GM19463 (cell line): ENCODE measurements at regions not wholly inside any gene's neighbourhood (a gene's known extent, or its start where the extent isn't known, plus 50 kb on each side); places are given as distances from the start of the nearest gene placed in this dataset.

Source experiments
- ATAC-seq: cut with Tn5 transposase; IDR thresholded peaks from one replicate; pipeline ENCODE4 v1.9.1; 2021; ENCODE audit warnings: mild to moderate bottlenecking, moderate library complexity; ENCODE audit not compliant: unreplicated experiment

GRCh38 chr3:6120786-6121185 is 740.1 kb upstream of the GRM7 start:
- ATAC-seq, result no peak

GRCh38 chr3:6124875-6125274 is 736.0 kb upstream of the GRM7 start:
- ATAC-seq, result no peak

GRCh38 chr3:6125520-6125919 is 735.4 kb upstream of the GRM7 start:
- no peak for ATAC-seq

GRCh38 chr3:6132684-6133432 is 728.1 kb upstream of the GRM7 start:
- peak; percentile 63 for ATAC-seq

GRCh38 chr3:6142707-6143106 is 718.2 kb upstream of the GRM7 start:
- ATAC-seq, result no peak

GRCh38 chr3:6147883-6148282 is 713.0 kb upstream of the GRM7 start:
- no peak for ATAC-seq

- ATAC-seq, result no peak
Measured at GRCh38 chr3:6155650-6156338, 705.1 kb upstream of the GRM7 start.

GRCh38 chr3:6165951-6166350 is 695.0 kb upstream of the GRM7 start:
- ATAC-seq, result no peak

- ATAC-seq, result no peak
Measured at GRCh38 chr3:6168256-6168655, 692.7 kb upstream of the GRM7 start.

- no peak for ATAC-seq
Measured at GRCh38 chr3:6172871-6173642, 687.9 kb upstream of the GRM7 start.

GRCh38 chr3:6177417-6177816 is 683.5 kb upstream of the GRM7 start:
- ATAC-seq, result no peak

GRCh38 chr3:6179761-6180160 is 681.2 kb upstream of the GRM7 start:
- ATAC-seq, result no peak

- no peak for ATAC-seq
Measured at GRCh38 chr3:6180171-6180570, 680.7 kb upstream of the GRM7 start.

- ATAC-seq, result no peak
Measured at GRCh38 chr3:6182476-6182875, 678.4 kb upstream of the GRM7 start.

GRCh38 chr3:6182909-6183308 is 678.0 kb upstream of the GRM7 start:
- ATAC-seq, result no peak

- ATAC-seq, result no peak
Measured at GRCh38 chr3:6189384-6189783, 671.5 kb upstream of the GRM7 start.

- ATAC-seq, result no peak
Measured at GRCh38 chr3:6204891-6205290, 656.0 kb upstream of the GRM7 start.

- no peak for ATAC-seq
Measured at GRCh38 chr3:6216135-6217026, 644.5 kb upstream of the GRM7 start.

GRCh38 chr3:6220447-6220846 is 640.5 kb upstream of the GRM7 start:
- ATAC-seq, result no peak

- no peak for ATAC-seq
Measured at GRCh38 chr3:6222069-6222468, 638.8 kb upstream of the GRM7 start.

- no peak for ATAC-seq
Measured at GRCh38 chr3:6223572-6223971, 637.3 kb upstream of the GRM7 start.
